Hematopoietic multipotent progenitor cell treated with erythropoietin and hydrocortisone succinate and interleukin-3 and kit ligand, for 4 days (in vitro differentiated cells): ENCODE measurements at regions not wholly inside any gene's neighbourhood (a gene's known extent, or its start where the extent isn't known, plus 50 kb on each side); places are given as distances from the start of the nearest gene placed in this dataset.
A peak's percentile ranks its signal among the peaks of the same experiment; 100 is the strongest.

Experiments used
- DNase-seq: peaks from one replicate; pipeline ENCODE4 v3.0.0-alpha.2; 2015

DNA sequence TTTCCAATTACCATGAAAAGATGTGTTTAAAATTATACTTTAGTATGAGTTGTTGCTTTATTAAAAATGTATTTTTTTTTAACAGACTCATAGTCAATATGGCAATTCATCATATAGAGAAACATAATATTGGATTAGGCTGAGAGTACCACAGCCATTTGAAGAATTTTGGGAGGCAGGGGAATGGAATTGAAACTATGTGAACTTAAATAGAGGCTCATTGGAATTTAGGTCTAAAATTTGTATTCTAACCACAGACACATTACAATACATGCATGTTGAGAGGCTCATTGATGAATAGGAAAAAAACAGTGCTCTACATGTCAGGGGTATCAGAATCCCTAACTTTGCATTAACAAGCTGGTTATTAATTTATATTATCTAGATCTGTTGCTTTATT lies 269.6 kb downstream of the DKK2 start:
- no peak for DNase-seq

DNA sequence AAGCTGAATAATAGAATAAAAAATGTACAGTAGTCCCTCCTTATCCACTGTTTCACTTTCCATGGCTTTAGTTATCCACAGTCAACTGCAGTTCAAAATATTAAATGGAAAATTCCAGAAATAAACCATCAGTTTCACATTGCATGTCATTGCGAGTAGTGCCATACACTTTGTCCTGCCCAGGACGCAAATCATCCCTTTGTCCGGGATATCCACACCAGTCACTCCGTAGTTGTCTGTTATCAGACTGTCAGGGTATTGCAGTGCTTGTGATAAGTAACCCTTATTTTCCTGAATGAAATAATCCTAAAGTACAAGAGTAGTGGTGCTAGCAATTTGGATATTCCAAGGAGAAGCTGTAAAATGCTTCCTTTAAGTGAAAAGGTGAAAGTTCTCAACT lies 271.3 kb downstream of the DKK2 start:
- DNase-seq = no peak

DNA sequence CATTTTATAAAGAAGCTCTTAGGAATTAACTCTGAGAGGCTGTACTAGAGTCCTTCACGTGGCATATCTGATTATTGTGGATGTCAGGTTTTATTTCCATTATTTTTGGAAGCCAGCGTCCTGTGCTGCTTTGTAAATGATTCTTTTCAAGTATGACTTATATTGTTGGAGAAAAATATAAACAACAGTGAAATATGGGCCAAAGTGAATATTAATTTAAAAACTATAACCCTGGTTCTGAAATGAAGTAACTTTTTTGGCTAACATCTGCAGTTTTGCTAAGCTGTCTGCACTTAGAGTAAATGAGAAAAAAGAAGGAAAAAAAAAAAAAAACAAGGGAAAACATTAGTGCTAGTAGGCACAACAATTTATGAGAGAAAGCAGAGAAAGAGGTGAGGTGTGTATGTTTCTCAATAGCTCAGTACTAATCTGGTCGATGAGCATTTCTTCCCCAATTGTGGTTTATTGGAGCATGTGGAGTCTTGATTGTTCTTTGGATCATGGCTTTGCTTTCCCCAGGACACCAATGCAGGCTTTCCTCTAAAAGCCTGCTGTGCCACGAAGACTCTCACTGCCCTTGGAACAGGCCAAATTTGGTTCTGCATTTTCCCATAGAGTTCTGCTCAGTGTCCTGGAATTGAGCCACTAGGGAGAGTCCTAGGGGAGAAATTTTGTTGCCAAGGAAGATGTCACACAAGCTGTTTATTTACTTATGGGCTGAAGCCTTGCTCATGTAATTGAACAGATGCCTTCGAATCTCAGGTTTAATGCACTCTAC lies 273.3 kb downstream of the DKK2 start:
- no peak for DNase-seq

DNA sequence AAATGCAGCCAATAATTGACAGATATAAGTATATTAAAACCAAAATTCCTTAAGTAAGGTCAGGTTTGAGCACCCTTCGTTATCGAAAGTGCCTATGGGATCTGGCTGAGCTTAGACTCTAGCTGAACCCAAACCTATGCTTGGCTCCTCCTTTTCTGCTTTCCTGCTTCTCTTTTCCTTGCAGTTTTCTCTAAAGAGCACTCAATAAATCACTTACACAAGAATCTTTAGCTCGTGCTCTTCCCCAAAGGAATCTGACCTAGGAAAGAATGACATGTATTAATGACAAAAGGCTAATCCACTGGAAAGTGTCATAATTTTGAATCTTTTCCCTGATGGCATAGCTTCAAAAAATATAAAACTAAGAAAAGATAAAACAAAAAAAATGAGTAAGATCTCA lies 282.7 kb downstream of the DKK2 start:
- DNase-seq = no peak

DNA sequence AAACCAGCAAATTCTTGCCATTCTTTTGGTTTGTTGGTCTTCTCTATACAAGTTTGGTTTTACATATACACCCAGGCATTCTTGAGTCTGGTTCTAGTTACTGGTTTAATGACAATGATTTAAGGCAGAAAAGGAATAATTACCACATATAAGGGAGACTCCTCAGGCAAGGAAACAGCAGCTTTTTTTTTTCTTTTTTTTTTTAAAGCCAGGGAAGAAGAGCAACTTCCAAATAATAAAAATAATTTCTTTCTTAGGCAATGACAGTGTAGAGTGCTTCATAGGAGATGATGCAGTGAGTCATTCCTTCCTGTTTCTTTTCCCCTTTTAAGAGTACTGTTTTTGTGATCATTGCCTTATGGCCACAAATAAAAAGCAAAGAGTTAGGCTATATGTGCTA lies 289.7 kb downstream of the DKK2 start:
- DNase-seq = no peak

DNA sequence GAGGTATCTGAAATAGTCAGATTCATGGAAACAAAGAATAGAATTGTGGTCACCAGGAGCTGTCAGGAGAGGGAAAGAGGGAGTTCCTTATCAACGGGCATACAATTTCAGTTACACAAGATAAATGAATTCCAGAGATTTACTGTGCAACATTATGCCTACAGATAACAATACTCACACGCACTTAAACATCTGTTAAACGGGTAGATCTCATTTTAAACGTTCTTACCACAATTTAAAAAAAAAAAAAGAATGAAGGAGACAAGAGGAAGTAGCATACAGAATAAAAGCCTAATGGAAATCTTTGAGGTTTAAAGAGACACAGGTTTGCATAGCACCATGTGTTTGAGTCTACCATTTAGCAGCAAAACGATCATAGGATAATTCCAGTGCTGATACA lies 298.0 kb downstream of the DKK2 start:
- no peak for DNase-seq

DNA sequence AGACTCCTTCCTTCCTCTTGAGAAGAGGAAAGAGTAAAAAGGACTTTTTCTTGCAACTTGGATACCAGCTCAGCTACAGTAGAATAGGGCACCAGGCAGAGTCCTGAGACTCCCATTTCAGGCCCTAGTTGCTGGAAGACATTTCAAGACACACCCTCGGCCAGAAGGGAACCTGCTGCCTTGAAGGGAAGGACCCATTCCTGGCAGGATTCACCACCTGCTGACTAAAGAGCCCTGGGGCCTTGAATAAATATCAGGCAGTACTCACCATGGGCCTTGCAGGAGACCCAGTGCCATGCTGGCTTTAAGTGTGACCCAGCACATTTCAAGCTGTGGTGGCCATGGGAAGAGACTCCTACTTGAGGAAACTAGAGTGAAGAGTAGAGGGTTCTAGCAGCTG lies 317.6 kb downstream of the DKK2 start:
- no peak for DNase-seq

DNA sequence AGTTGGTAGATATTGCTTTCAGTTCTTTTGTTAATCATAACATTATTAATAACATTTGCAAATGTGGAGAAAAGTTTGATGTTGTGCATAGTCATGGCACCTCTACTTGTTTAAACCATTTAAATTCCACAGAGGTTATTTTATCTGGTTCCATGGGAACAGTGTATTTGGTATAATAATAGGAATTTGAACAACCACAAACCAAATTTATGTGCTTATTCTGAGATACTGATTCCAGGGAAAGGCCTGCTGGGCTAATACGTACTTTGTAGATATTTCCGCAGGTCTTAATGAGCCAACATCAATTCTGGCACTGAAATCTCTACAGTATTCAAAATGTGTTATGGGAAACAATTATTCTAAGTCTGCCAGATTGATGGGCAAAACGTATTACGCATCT lies 319.0 kb downstream of the DKK2 start:
- DNase-seq = no peak

DNA sequence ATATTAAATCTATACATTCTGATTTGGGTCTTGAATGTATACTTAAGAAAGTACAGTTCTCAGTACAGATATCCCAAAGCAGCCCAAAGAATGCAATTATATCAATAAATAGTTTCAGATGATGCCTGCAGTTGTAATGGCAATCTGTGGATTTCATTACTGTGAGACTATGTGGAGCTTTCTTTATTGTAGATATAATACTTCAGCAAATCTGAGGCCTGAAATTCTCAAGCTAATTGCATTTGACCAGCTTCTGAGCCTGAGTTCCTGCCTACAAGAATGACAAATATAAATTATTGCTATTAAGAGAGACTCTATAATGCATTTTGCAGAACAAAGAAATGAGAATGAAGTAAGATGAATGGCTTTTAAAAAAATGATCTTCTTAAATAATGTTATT lies 320.3 kb downstream of the DKK2 start:
- no peak for DNase-seq

DNA sequence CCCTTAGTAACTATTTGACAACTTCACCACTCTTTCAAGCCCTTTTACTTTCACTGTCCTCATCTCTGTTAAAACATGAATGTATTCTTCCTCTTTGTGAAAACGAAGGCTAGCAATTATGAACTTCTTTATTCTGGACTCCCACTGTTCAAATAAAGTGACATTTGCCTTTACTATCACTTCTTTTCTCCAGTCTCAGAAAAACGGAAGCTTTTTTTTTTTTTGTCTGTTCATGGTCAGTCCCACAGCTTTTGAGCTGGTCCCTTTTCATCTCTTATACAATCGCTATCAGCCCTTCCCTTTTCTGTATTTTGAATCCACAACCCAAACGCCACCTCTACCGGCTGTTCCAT lies 327.7 kb downstream of the DKK2 start:
- DNase-seq = peak; percentile 38

DNA sequence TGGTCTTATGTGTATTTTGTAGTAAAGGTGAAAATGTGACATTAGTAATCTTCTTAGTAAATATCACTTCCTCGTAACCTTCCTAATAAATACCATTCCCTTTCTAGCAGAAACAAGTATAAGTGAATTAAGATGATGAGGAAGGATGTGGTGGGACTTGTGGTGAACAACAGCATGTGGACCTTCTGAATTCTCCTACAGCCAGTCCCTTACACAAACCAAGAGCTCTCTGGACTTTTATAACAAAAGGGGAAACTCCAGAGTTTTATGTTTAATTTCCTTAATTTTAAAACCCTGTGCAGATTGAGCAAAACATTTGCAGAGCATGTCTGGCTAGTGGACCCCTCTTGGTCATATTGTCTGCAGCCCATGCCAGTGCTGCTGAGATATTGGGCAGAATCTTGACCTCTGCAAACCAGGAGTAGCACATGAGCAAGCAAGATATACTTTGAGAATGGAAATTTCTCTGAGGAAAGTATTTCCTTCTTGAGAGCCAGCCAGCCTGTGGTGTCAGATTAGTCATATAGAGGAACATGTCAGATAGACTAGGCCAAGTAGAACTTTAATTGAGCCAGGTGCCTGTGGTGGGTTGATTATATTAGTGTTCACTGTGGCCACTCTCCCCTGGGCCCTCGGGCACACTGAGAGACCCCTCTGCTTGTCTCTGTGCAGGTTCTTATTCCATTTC lies 328.2 kb downstream of the DKK2 start:
- DNase-seq = peak; percentile 58

DNA sequence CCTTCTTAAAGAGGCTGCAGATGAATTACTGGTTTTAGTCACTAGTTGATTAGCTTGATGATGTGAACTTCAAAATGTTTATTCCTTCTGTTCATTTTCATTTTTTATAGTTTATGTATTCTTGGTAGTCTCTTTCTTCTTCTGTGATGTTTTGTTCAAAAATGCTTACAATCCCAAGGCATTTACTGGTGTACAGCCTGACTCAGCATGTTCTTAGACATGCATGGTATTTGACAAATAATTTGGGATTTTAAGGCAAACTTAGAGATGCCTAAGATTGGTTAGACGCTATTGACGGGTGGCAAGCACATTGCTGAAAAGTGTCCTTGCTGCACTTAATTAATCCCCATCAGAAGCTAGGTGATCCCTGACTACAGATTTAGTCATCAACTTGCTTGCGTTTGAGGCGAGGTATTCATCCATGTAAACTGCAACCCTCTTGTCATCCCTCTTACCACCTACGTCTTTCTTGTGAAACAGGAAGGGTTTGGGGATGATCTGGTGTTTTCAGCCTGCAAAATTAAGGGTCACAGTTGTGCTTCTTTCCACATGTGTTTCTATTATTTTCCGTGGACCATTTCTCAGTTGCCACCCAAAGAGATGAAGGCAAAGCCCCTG lies 331.8 kb downstream of the DKK2 start:
- no peak for DNase-seq

DNA sequence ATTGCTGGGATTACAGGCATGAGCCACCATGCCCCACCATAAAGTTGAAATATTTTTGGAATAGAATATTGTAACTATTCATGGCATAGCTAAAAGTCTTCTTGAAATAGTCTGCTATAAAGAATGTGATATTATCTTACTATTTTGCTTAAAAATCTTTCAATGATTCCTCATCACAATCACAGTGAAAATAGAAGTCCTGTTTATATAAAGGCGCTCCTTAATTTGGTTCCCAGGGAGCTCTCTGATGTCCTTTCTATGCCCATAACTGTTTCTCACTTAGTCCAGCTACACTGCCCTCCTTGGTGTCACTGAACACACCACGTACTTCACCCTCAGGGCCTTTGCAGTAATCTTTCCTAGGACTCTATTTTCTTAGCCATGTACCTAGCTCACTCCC lies 331.7 kb upstream of the GIMD1 start:
- no peak for DNase-seq

DNA sequence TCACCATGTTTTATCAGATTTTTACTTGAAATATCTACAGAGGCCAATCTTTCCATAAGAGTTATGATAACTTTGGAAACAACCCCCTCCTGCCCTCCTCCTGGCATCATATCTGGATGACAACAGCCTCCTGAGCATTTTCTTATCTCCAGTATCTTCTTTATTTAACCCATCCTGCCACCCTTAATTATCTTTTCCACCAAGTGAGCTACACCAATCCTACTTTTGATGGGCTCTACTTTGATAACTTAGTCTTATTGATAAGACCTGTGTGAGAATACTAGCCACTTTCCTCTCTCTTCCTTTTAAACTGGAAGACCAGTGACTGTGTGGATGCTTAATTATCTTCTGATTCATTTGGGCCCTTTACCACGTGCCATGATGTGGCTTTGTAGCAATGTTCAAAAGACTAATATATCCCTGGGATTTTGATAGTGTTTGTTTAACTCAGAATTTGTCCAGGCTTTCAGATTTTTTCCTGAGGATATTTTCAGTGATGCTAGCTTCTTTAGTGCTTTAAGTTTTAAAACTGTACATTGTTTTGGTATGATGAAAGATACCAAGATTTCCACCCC lies 330.1 kb upstream of the GIMD1 start:
- DNase-seq = no peak

DNA sequence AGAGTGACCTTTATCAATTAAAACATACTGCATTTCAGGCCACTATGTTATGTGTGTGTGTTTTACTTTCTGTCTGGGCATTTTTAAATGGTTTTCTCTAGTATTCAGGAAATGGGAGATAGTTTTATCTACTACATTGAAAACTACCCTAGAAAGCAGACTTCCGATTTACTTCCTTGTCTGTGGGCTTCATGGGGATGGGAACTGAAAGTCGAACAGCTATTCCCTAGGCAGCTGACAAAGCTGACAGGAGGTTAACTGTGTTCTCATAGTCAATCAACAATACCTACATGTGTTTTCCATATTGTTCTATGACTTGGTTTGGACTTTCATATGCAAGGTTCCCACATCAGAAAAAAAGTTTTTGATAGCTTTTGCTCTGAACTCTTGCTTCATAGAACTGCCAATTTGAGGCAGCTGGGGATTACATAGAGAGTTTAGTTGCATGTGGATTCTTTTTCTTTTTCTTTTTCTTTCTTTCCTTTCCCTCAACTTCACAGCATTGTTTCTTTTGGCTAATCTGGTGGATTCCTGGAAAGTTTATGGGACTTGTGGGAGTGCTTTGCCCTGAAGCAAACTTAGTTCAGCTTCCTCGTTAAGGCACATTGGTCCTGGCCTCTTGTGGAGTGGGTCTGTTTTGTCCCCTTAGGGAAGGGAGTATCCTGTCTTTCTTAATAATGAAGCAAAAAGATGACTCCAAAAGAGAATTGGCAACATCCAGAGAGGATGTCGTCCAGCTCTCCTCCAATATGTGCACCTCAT lies 327.1 kb upstream of the GIMD1 start:
- DNase-seq = no peak

DNA sequence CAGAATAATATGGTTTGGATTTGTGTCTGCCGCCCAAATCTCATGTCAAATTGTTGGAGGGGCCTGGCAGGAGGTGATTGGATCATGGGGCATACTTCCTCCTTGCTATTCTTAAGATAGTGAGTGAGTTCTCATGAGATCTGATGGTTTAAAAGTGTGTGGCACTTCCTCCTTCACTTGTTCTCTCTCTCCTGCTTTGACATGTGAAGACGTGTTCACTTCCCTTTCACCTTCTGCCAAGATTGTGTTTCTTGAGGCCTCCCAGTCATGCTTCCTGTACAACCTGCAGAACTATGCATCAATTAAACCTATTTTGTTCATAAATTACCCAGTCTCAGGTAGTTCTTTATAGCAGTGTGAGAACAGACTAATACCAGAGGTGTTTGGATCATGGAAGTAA lies 325.7 kb upstream of the GIMD1 start:
- DNase-seq = peak; percentile 32

DNA sequence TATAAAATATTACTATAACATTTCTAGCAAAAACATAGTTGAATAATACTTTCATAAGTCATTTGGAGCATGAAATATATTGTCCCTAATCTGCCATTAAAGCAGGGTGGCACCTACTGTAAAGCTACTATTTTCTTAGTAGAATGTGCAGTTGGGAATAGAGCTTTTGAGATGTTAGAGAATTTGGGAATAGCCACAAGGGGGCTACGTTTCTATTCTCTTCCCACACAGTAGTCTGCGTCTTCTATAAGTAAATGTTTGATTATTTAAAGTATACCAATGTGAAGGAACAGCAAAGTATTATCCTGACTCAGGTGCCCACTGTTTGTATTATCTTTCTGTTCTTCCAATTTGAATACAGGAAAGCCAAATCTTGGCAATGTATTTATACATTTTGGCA lies 323.2 kb upstream of the GIMD1 start:
- peak; percentile 18 for DNase-seq

DNA sequence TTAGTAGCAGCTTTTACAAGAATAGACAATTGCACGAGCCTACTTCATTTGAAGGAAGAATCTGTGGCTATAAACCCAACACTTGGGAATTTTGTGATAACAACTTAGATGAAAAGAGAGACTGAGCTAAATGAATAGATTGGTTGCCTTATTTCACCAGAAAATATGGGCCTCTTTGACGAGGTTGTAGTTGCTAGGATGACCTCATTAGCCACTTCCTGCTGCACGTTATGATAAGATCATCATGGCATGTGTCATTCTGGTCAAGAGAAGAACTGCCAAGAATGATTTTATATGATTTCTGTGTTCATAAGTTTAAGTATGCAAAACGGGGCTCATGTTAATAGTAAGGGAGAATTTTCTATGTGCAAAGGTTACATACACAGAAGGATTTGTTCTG lies 321.9 kb upstream of the GIMD1 start:
- peak; percentile 78 for DNase-seq

DNA sequence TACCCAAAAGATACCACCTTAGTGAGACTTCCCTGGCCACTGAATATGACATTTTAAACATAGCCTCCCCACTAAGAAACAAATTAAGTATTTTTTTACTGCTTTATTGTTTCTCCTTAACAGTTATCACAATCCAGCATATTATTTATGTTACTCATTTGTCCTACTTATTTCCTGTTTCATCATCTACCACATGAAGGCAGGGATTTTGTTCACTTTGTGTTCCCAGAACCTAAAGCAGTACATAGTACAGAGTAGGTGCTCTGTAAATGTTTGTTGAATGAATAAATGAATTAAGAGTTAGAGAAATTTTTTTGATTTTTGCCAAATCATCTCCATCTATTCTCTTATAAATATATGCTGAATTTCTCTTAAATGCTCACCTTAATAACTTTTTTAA lies 318.4 kb upstream of the GIMD1 start:
- no peak for DNase-seq

DNA sequence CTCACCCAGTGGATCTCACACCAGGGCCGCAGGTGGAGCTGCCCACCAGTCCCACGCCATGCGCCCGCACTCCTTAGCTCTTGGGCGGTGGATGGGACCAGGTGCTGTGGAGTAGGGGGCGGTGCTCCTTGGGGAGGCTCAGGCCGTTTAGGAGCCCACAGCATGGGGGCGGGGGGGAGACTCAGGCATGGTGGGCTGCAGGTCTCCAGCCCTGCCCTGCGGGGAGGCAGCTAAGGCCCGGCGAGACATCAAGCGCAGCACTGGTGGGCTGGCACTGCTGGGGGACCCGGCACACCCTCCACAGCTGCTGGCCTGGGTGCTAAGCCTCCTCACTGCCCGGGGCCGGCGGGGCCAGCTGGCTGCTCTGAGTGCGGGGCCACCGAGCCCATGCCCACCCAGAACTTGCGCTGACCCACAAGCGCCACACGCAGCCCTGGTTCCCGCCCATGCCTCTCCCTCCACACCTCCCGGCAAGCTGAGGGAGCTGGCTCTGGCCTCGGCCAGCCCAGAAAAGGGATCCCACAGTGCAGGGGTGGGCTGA lies 312.9 kb upstream of the GIMD1 start:
- no peak for DNase-seq

DNA sequence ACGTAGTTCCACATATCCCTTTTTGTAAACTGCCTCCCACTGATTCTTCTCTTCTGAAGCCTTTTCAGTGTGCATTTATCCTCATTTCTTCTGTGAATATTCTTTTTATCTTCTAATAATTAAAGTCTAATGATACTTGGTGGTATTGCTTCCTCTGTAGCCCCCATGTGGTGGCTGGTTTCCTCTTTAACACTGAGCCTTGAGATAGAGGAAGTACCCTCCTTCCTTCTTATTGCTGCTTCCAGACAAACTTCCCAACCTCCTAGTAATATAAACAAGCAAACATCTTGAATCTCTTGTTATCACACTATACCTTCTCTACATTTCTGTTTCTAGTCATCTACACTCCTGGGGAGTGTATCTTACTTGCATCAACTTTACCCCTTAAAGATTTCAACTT lies 310.5 kb upstream of the GIMD1 start:
- peak; percentile 30 for DNase-seq

DNA sequence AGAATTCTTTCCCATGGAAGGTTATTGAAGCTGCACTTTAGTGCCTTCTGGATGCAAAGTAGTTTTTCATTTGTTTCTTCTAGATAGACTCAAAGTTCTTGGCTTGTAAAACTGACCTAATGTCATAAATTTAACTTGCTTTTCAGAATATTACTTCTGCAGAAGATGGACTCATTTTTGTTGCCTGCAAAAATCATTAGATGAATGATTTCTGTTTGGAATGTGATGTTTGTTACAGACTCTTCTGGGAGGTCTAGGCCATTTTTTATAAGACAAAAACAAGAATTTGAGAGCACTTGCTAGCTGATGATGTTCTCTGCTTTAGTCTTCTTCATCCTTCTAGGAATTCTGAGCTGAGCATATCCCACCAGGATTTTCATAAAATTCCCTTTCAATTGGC lies 308.6 kb upstream of the GIMD1 start:
- no peak for DNase-seq
